ENCODE measurements at regions not wholly inside any gene's neighbourhood (a gene's known extent, or its start where the extent isn't known, plus 50 kb on each side); places are given as distances from the start of the nearest gene placed in this dataset.

- H4K20me1 ChIP-seq (ENCODE audit: insufficient read depth, low read length, poor library complexity, severe bottlenecking): no peaks in the 10 kb centered on the region
- H3K4me1 ChIP-seq (ENCODE audit: insufficient read depth, low read length, poor library complexity, severe bottlenecking): no peaks in the 10 kb centered on the region
- H3K9me3 ChIP-seq (ENCODE audit: insufficient read depth, low read depth, low read length): no peaks in the 10 kb centered on the region
- no peak overlapping the region for H3K9ac ChIP-seq (ENCODE audit: low read depth, low read length, poor library complexity, severe bottlenecking)
- no peaks in the 10 kb centered on the region for H3F3A ChIP-seq (ENCODE audit: low read depth)
- H3K4me2 ChIP-seq (ENCODE audit: low read depth, low read length, poor library complexity, severe bottlenecking): no peak overlapping the region
- no peak overlapping the region for H3K4me3 ChIP-seq (ENCODE audit: low read length, poor library complexity, severe bottlenecking)
- no peak overlapping the region for H2AFZ ChIP-seq (ENCODE audit: low read length)
- H3K36me3 ChIP-seq (ENCODE audit: insufficient read depth, low read length): no peaks in the 10 kb centered on the region
- H3K9me2 ChIP-seq (replicated peaks; ENCODE audit: low read depth, low read length): no peaks in the 10 kb centered on the region
- H3K79me2 ChIP-seq (ENCODE audit: insufficient read depth, low read length): no peaks in the 10 kb centered on the region
- TF ChIP-seq EZH2phosphoT487 (IDR thresholded peaks at IDR 0.05; ENCODE audit: borderline replicate concordance): no peak
- TF ChIP-seq CTCF (conservative IDR thresholded peaks at IDR 0.05; ENCODE audit: low read length): no peak
- no peaks in the 10 kb centered on the region for H3K27me3 ChIP-seq (ENCODE audit: insufficient read depth, low read length, poor library complexity, severe bottlenecking)
These were observed 354.1 kb upstream of the VSTM2A start for GRCh38 chr7:54187886-54188685.

DNA sequence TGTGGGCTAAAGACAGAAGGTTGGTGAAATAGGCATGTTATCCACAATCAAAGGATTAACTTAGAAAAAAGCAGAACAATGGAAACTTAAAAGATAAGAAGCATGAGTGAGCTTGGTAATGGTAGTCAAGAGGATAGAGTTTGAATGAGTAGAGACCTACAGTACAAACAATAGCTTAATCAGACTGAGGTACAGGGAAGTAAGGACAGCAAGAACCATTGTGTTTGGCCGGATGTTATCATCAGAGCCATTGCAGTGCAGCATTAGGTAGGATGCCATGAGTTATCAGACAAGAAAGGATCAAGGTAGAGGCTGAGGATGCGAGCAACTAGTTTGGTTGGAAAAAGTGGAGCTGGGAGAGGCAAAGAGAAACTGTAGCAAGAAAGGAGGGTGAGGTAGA, 353.3 kb upstream of the VSTM2A start:
- H3K36me3 ChIP-seq (ENCODE audit: insufficient read depth, low read length): no peaks in the 10 kb centered on the region
- TF ChIP-seq EZH2phosphoT487 (IDR thresholded peaks at IDR 0.05; ENCODE audit: borderline replicate concordance): no peak
- TF ChIP-seq CTCF (conservative IDR thresholded peaks at IDR 0.05; ENCODE audit: low read length): no peak
- H3K79me2 ChIP-seq (ENCODE audit: insufficient read depth, low read length): no peaks in the 10 kb centered on the region
- H2AFZ ChIP-seq (ENCODE audit: low read length): no peak overlapping the region
- H3K4me3 ChIP-seq (ENCODE audit: low read length, poor library complexity, severe bottlenecking): no peak overlapping the region
- H3K4me1 ChIP-seq (ENCODE audit: insufficient read depth, low read length, poor library complexity, severe bottlenecking): no peaks in the 10 kb centered on the region
- no peaks in the 10 kb centered on the region for H4K20me1 ChIP-seq (ENCODE audit: insufficient read depth, low read length, poor library complexity, severe bottlenecking)
- H3K9ac ChIP-seq (ENCODE audit: low read depth, low read length, poor library complexity, severe bottlenecking): no peak overlapping the region
- no peak overlapping the region for H3K4me2 ChIP-seq (ENCODE audit: low read depth, low read length, poor library complexity, severe bottlenecking)
- no peaks in the 10 kb centered on the region for H3K9me3 ChIP-seq (ENCODE audit: insufficient read depth, low read depth, low read length)
- H3K9me2 ChIP-seq (replicated peaks; ENCODE audit: low read depth, low read length): no peaks in the 10 kb centered on the region
- no peaks in the 10 kb centered on the region for H3K27me3 ChIP-seq (ENCODE audit: insufficient read depth, low read length, poor library complexity, severe bottlenecking)
- H3F3A ChIP-seq (ENCODE audit: low read depth): no peaks in the 10 kb centered on the region

DNA sequence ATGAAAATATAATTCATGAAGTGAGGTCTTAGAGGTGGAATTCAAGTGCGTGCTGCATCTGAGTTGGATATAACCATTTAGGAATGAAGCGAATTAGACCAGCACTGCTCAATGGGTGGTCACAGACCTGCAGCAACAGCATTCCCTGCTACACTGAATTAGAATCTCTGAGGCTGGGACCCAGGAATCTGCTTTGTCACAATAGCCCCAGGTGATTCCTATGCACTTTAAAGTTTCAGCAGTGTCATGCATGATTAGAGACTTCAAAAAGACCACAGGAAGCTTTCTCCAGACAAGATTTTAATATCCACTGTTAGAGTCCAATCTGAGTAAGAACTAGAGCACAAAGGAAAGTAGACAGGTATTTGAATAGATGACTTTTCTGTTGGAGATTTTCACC, 352.8 kb upstream of the VSTM2A start:
- TF ChIP-seq EZH2phosphoT487 (IDR thresholded peaks at IDR 0.05; ENCODE audit: borderline replicate concordance) (no peak), CTCF (conservative IDR thresholded peaks at IDR 0.05; ENCODE audit: low read length) (no peak)
- Histone ChIP-seq H3K36me3 (ENCODE audit: insufficient read depth, low read length) (no peaks in the 10 kb centered on the region), H3K9me3 (ENCODE audit: insufficient read depth, low read depth, low read length) (no peaks in the 10 kb centered on the region), H3K9me2 (replicated peaks; ENCODE audit: low read depth, low read length) (no peaks in the 10 kb centered on the region), H3K79me2 (ENCODE audit: insufficient read depth, low read length) (no peaks in the 10 kb centered on the region), H3F3A (ENCODE audit: low read depth) (no peaks in the 10 kb centered on the region), H2AFZ (ENCODE audit: low read length) (no peak overlapping the region), H3K4me3 (ENCODE audit: low read length, poor library complexity, severe bottlenecking) (no peak overlapping the region), H3K4me2 (ENCODE audit: low read depth, low read length, poor library complexity, severe bottlenecking) (no peak overlapping the region), H3K27me3 (ENCODE audit: insufficient read depth, low read length, poor library complexity, severe bottlenecking) (no peaks in the 10 kb centered on the region), H3K9ac (ENCODE audit: low read depth, low read length, poor library complexity, severe bottlenecking) (no peak overlapping the region), H4K20me1 (ENCODE audit: insufficient read depth, low read length, poor library complexity, severe bottlenecking) (no peaks in the 10 kb centered on the region), H3K4me1 (ENCODE audit: insufficient read depth, low read length, poor library complexity, severe bottlenecking) (no peaks in the 10 kb centered on the region)

Measured in Loucy (cell line).